ENCODE measurements at regions not wholly inside any gene's neighbourhood (a gene's known extent, or its start where the extent isn't known, plus 50 kb on each side); places are given as distances from the start of the nearest gene placed in this dataset.

GRCh38 chr1:213331631-213332175 is 280.7 kb downstream of the RPS6KC1 start:
- no peak overlapping the region for H3K4me3 ChIP-seq (ENCODE audit: low read depth, low read length)
- in situ Hi-C loops (cut with HindIII; ENCODE audit: low sequenced_read_pairs): no loop called here
- TF ChIP-seq, protein P1, sequence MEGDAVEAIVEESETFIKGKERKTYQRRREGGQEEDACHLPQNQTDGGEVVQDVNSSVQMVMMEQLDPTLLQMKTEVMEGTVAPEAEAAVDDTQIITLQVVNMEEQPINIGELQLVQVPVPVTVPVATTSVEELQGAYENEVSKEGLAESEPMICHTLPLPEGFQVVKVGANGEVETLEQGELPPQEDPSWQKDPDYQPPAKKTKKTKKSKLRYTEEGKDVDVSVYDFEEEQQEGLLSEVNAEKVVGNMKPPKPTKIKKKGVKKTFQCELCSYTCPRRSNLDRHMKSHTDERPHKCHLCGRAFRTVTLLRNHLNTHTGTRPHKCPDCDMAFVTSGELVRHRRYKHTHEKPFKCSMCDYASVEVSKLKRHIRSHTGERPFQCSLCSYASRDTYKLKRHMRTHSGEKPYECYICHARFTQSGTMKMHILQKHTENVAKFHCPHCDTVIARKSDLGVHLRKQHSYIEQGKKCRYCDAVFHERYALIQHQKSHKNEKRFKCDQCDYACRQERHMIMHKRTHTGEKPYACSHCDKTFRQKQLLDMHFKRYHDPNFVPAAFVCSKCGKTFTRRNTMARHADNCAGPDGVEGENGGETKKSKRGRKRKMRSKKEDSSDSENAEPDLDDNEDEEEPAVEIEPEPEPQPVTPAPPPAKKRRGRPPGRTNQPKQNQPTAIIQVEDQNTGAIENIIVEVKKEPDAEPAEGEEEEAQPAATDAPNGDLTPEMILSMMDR (IDR thresholded peaks at IDR 0.05; ENCODE audit: low read depth, low read length, missing control alignments): no peak
- DNase-seq (ENCODE audit: low read depth): no peak

- no peak overlapping the region for H3K4me3 ChIP-seq (ENCODE audit: low read depth, low read length)
- in situ Hi-C loops (cut with HindIII; ENCODE audit: low sequenced_read_pairs): no loop called here
- TF ChIP-seq, protein P1 (IDR thresholded peaks at IDR 0.05; ENCODE audit: low read depth, low read length, missing control alignments): no peak
- DNase-seq (ENCODE audit: low read depth): no peak
These were observed 281.4 kb downstream of the RPS6KC1 start for GRCh38 chr1:213332491-213332890.

- no peak overlapping the region for H3K4me3 ChIP-seq (ENCODE audit: low read depth, low read length)
- in situ Hi-C loops (cut with HindIII; ENCODE audit: low sequenced_read_pairs): no loop called here
- DNase-seq (ENCODE audit: low read depth): peak; percentile 20
- TF ChIP-seq, protein P1 (IDR thresholded peaks at IDR 0.05; ENCODE audit: low read depth, low read length, missing control alignments): no peak
These were observed 282.1 kb downstream of the RPS6KC1 start for GRCh38 chr1:213333121-213333520.

DNA sequence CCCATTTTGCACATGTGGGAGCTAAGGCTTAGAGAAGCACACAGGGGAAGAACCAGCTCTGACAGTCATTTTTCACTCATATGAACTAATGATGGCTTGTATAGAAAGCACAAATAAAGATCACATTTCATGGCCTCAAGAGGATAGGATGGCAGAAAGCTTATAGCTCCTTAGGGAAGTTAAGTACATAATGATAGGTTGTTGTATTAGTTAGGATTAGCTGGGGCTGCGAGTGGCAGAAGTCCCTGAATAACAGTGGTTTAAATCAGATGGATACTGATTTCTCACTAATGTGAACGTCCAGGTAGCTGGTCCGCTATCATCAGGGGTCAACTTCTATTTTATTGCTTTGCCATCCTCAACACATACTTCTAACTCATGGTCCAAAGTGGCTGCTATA is 284.0 kb downstream of the RPS6KC1 start:
- no peak overlapping the region for H3K4me3 ChIP-seq (ENCODE audit: low read depth, low read length)
- in situ Hi-C loops (cut with HindIII; ENCODE audit: low sequenced_read_pairs): no loop called here
- DNase-seq (ENCODE audit: low read depth): no peak
- TF ChIP-seq, protein P1 (IDR thresholded peaks at IDR 0.05; ENCODE audit: low read depth, low read length, missing control alignments): no peak

GRCh38 chr1:213337025-213337678 is 286.1 kb downstream of the RPS6KC1 start:
- TF ChIP-seq, protein P1 (IDR thresholded peaks at IDR 0.05; ENCODE audit: low read depth, low read length, missing control alignments): no peak
- in situ Hi-C loops (cut with HindIII; ENCODE audit: low sequenced_read_pairs): no loop called here

DNA sequence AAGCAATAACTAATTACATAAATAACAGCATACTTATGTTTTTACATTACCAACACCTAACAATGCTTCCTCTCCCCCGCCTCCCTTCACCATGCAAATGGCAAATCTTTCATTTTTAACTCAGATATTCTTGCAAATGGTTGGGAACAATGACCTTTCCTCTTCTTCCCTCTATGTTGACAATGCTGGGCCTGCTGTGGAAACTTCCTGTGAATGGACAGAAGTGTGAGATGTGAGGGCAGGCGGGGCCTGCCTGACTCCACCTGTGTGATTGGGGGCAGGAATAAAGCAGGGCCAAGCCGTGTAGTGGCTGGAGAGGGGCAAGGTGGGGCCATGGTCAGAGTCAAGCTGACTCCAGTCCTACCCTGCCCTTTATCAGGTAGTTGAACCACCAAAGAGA is 289.6 kb downstream of the RPS6KC1 start:
- no peak for DNase-seq (ENCODE audit: low read depth)
- in situ Hi-C loops (cut with HindIII; ENCODE audit: low sequenced_read_pairs): no loop called here
- H3K4me3 ChIP-seq (ENCODE audit: low read depth, low read length): no peak overlapping the region
- TF ChIP-seq, protein P1 (IDR thresholded peaks at IDR 0.05; ENCODE audit: low read depth, low read length, missing control alignments): no peak

More at GRCh38 chr1:213337025-213337678, 286.1 kb downstream of the RPS6KC1 start:
- no peak overlapping the region for H3K4me3 ChIP-seq (ENCODE audit: low read depth, low read length)
- no peak for DNase-seq (ENCODE audit: low read depth)
